ENCODE measurements at regions not wholly inside any gene's neighbourhood (a gene's known extent, or its start where the extent isn't known, plus 50 kb on each side); places are given as distances from the start of the nearest gene placed in this dataset.
A peak's percentile ranks its signal among the peaks of the same experiment; 100 is the strongest.

DNA sequence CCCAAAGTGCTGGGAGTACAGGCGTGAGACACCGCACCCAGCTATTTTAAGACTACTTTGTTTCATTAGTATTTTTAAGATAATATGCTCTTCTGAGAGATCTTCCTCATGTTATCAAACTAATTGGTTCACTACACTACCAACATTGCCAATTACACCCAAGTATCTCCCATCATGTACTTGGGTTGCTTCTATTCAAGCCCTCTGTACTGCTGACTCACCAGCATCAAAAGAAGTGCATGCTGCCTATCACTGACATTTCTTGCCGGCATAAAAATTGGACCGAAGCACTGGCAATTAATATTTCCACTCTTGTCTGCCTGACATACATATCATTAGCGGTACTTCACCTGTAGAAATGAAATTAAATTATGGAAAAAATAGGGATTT, 164.2 kb upstream of the NBEA start:
- Mint-ChIP-seq H3K36me3 (ENCODE audit: insufficient read depth, unreplicated experiment) (no peaks in the 10 kb centered on the region), H3K27ac (ENCODE audit: low read depth, unreplicated experiment) (no peak overlapping the region), H3K4me3 (ENCODE audit: unreplicated experiment) (no peak overlapping the region), H3K27me3 (ENCODE audit: insufficient read depth, unreplicated experiment) (no peaks in the 10 kb centered on the region), H3K4me1 (ENCODE audit: insufficient read depth, unreplicated experiment) (no peaks in the 10 kb centered on the region), H3K9me3 (ENCODE audit: unreplicated experiment) (no peaks in the 10 kb centered on the region)
- DNase-seq (ENCODE audit: unreplicated experiment), result no peak
- ChIA-PET CTCF (no interaction called here), POLR2A (no interaction called here)
- intact Hi-C loops (cut with micrococcal nuclease), result no loop called here
- TF ChIP-seq CTCF (IDR thresholded peaks at IDR 0.05; ENCODE audit: unreplicated experiment), result no peak
- BruUV-seq (replicated peaks), result no TSS peak

DNA sequence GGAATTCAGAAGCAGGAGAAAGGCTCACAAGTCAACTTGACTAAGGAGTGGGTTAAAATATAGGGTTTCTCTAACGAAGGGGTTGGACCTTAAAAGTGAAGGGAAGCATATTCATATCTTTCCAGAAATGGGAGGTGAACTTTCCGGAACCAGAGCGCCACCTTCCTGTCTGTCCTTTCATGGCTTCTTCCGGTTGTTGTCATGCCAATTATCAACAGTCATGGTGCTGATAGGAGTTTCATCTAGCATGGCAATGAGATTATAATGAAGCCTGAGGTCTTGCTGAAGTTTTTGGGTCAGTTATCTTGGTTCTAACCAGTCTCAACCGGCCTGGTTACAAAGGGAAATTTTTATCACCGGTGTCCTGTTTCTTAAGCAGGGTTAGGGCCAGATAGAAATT, 162.9 kb upstream of the NBEA start:
- H3K27ac Mint-ChIP-seq (ENCODE audit: low read depth, unreplicated experiment), result no peak overlapping the region
- H3K9me3 Mint-ChIP-seq (ENCODE audit: unreplicated experiment), result no peaks in the 10 kb centered on the region
- CTCF ChIA-PET, result no interaction called here

GRCh38 chr13:34793301-34793700, 148.8 kb upstream of the NBEA start:
- H3K27ac Mint-ChIP-seq (ENCODE audit: low read depth, unreplicated experiment), result no peak overlapping the region
- H3K36me3 Mint-ChIP-seq (ENCODE audit: insufficient read depth, unreplicated experiment), result no peaks in the 10 kb centered on the region
- intact Hi-C loops (cut with micrococcal nuclease), result no loop called here
- no peaks in the 10 kb centered on the region for H3K27me3 Mint-ChIP-seq (ENCODE audit: insufficient read depth, unreplicated experiment)
- no peak overlapping the region for H3K4me3 Mint-ChIP-seq (ENCODE audit: unreplicated experiment)
- DNase-seq (ENCODE audit: unreplicated experiment), result no peak
- ChIA-PET POLR2A (interaction anchor here (0.9 kb wide), 1 partner anchor 272 kb away, joined by 3 read pairs; no protein-coding TSS in a partner anchor), CTCF (interaction anchor here (0.7 kb wide), 1 partner anchor 13 kb away, joined by 3 read pairs; no protein-coding TSS in a partner anchor)
- TF ChIP-seq CTCF (IDR thresholded peaks at IDR 0.05; ENCODE audit: unreplicated experiment), result no peak
- H3K4me1 Mint-ChIP-seq (ENCODE audit: insufficient read depth, unreplicated experiment), result no peaks in the 10 kb centered on the region
- H3K9me3 Mint-ChIP-seq (ENCODE audit: unreplicated experiment), result no peaks in the 10 kb centered on the region
- BruUV-seq (replicated peaks), result no TSS peak

More for the DNA sequence above, 162.9 kb upstream of the NBEA start:
- no peak for TF ChIP-seq CTCF (IDR thresholded peaks at IDR 0.05; ENCODE audit: unreplicated experiment)
- BruUV-seq (replicated peaks), result no TSS peak
- intact Hi-C loops (cut with micrococcal nuclease), result no loop called here
- no peaks in the 10 kb centered on the region for H3K36me3 Mint-ChIP-seq (ENCODE audit: insufficient read depth, unreplicated experiment)
- H3K4me1 Mint-ChIP-seq (ENCODE audit: insufficient read depth, unreplicated experiment), result no peaks in the 10 kb centered on the region
- DNase-seq (ENCODE audit: unreplicated experiment), result peak; percentile 8
- no peaks in the 10 kb centered on the region for H3K27me3 Mint-ChIP-seq (ENCODE audit: insufficient read depth, unreplicated experiment)
- POLR2A ChIA-PET, result no interaction called here
- H3K4me3 Mint-ChIP-seq (ENCODE audit: unreplicated experiment), result no peak overlapping the region

DNA sequence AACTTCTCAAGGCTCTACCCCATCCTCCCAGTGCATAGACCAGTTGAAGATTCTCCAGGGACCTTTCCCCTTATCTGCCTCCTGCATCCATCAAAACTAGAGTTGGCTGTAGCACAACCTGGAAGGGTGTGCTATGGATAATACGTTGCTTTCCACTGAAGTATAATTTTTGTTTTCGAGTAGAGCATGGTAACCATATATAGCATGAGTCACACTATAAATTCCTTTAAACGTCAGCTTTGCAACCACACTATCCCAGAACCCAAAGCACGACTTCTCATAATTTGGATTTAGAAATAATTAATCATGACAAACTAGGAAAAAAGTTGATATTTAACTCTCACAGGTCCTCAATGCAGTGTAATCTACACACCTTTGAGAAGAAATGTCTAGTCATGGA, 138.3 kb upstream of the NBEA start:
- no peak overlapping the region for H3K27ac Mint-ChIP-seq (ENCODE audit: low read depth, unreplicated experiment)
- DNase-seq (ENCODE audit: unreplicated experiment), result no peak
- POLR2A ChIA-PET, result no interaction called here

More for the DNA sequence above, 138.3 kb upstream of the NBEA start:
- intact Hi-C loops (cut with micrococcal nuclease), result no loop called here
- CTCF ChIA-PET, result no interaction called here
- Mint-ChIP-seq H3K36me3 (ENCODE audit: insufficient read depth, unreplicated experiment) (no peaks in the 10 kb centered on the region), H3K27me3 (ENCODE audit: insufficient read depth, unreplicated experiment) (no peaks in the 10 kb centered on the region), H3K4me1 (ENCODE audit: insufficient read depth, unreplicated experiment) (no peaks in the 10 kb centered on the region), H3K9me3 (ENCODE audit: unreplicated experiment) (peaks cover 7% of the 10 kb centered on the region), H3K4me3 (ENCODE audit: unreplicated experiment) (no peak overlapping the region)
- no peak for TF ChIP-seq CTCF (IDR thresholded peaks at IDR 0.05; ENCODE audit: unreplicated experiment)
- no TSS peak for BruUV-seq (replicated peaks)

Data from MCF 10A (cell line).